HEK293 (cell line): ENCODE measurements at regions not wholly inside any gene's neighbourhood (a gene's known extent, or its start where the extent isn't known, plus 50 kb on each side); places are given as distances from the start of the nearest gene placed in this dataset.
"Not testable (repeated sequence)": the region's sequence is repeated elsewhere in the genome, so short reads cannot be mapped to it uniquely, and the experiment has no call there.

Experiments
- CTCF ChIP-seq: fragments of 450-650 bp; formaldehyde crosslinking; IDR thresholded peaks from 2 replicates; pipeline ENCODE4 v1.5.1; 2016; ENCODE audit warnings: missing biosample characterization, missing genetic modification characterization
- REST ChIP-seq: fragments of 450-650 bp; formaldehyde crosslinking; IDR thresholded peaks from 2 replicates; pipeline ENCODE4 v1.5.1; 2016; ENCODE audit warnings: missing biosample characterization, missing genetic modification characterization
- ZBTB7A ChIP-seq: fragments of 450-650 bp; formaldehyde crosslinking; IDR thresholded peaks from 2 replicates; pipeline ENCODE4 v1.5.1; 2016; ENCODE audit warnings: low read depth, missing biosample characterization, missing genetic modification characterization
- ZNF302 ChIP-seq: fragments of 450-650 bp; formaldehyde crosslinking; IDR thresholded peaks from 2 replicates; pipeline ENCODE4 v1.5.1; 2016; ENCODE audit warnings: missing biosample characterization, missing genetic modification characterization, low read depth

- not testable (repeated sequence) for TF ChIP-seq CTCF; REST (tag by site-specific recombination); ZNF302 (tag by site-specific recombination); ZBTB7A (tag by site-specific recombination)
These were observed 117.5 kb upstream of the TOP1 start for GRCh38 chr20:40911152-40911551.
